NCI-H128 (cell line): ENCODE measurements at regions not wholly inside any gene's neighbourhood (a gene's known extent, or its start where the extent isn't known, plus 50 kb on each side); places are given as distances from the start of the nearest gene placed in this dataset.

Experiments
- DNase-seq: peaks from one replicate; lab custom pipeline; 2025; ENCODE audit not compliant: unreplicated experiment; lab: John Stamatoyannopoulos, UW

GRCh38 chr21:15233611-15234010, 168.8 kb upstream of the NRIP1 start:
- no peak for DNase-seq

- DNase-seq: no peak
Measured at GRCh38 chr21:15236111-15236510, 171.3 kb upstream of the NRIP1 start.

- DNase-seq: no peak
Measured at GRCh38 chr21:15240848-15241247, 176.0 kb upstream of the NRIP1 start.

- no peak for DNase-seq
Measured at GRCh38 chr21:15241997-15242736, 177.4 kb upstream of the NRIP1 start.

- no peak for DNase-seq
Measured at GRCh38 chr21:15242906-15243305, 178.1 kb upstream of the NRIP1 start.

GRCh38 chr21:15243406-15243805, 178.6 kb upstream of the NRIP1 start:
- DNase-seq: no peak

- no peak for DNase-seq
Measured at GRCh38 chr21:15247613-15248012, 182.8 kb upstream of the NRIP1 start.

- DNase-seq: no peak
Measured at GRCh38 chr21:15249285-15249993, 184.6 kb upstream of the NRIP1 start.

GRCh38 chr21:15250384-15250783, 185.6 kb upstream of the NRIP1 start:
- DNase-seq: no peak

- no peak for DNase-seq
Measured at GRCh38 chr21:15252431-15252830, 187.6 kb upstream of the NRIP1 start.

GRCh38 chr21:15254111-15254510, 189.3 kb upstream of the NRIP1 start:
- no peak for DNase-seq

GRCh38 chr21:15255261-15255660, 190.5 kb upstream of the NRIP1 start:
- DNase-seq: no peak

- DNase-seq: no peak
Measured at GRCh38 chr21:15255763-15256162, 191.0 kb upstream of the NRIP1 start.

GRCh38 chr21:15256996-15257395, 192.2 kb upstream of the NRIP1 start:
- no peak for DNase-seq

GRCh38 chr21:15257646-15258045, 192.8 kb upstream of the NRIP1 start:
- DNase-seq: no peak

- DNase-seq: no peak
Measured at GRCh38 chr21:15259824-15260223, 195.0 kb upstream of the NRIP1 start.

GRCh38 chr21:15260604-15261003, 195.8 kb upstream of the NRIP1 start:
- DNase-seq: no peak

- peak; percentile 4 for DNase-seq
Measured at GRCh38 chr21:15264084-15264665, 199.4 kb upstream of the NRIP1 start.

- DNase-seq: no peak
Measured at GRCh38 chr21:15272171-15272570, 207.4 kb upstream of the NRIP1 start.

- DNase-seq: no peak
Measured at GRCh38 chr21:15272591-15272990, 207.8 kb upstream of the NRIP1 start.

GRCh38 chr21:15273244-15273643, 208.4 kb upstream of the NRIP1 start:
- DNase-seq: no peak
